Activated naive CD8-positive, alpha-beta T cell treated with anti-CD3 and anti-CD28 coated beads, Interleukin-2, amount 10 ng/mL, durations not matched to agents 7 days and 5 days (primary cell): ENCODE measurements at regions not wholly inside any gene's neighbourhood (a gene's known extent, or its start where the extent isn't known, plus 50 kb on each side); places are given as distances from the start of the nearest gene placed in this dataset.

Source experiments
- ATAC-seq: fragments of 150-1000 bp; cut with Tn5 transposase; one replicate; pipeline ENCODE4 v1.10.0; 2021; ENCODE audit warnings: low read depth, moderate library complexity
- POLR2A ChIA-PET: fragments of 350-600 bp; sonication (Branson Sonifier 250); formaldehyde crosslinking; loops from one replicate; lab custom pipeline; 2021; ENCODE audit warnings: antibody characterized with exemption; lab: Charles Lee
- DNase-seq: peaks from one replicate; pipeline ENCODE4 v3.0.0; 2021
- H3K27ac Mint-ChIP-seq: one replicate; pipeline ENCODE4 v1.8.0; 2022; ENCODE audit warnings: mild to moderate bottlenecking, mixed read lengths
- H3K27me3 Mint-ChIP-seq: one replicate; pipeline ENCODE4 v1.8.0; 2022; ENCODE audit warnings: mild to moderate bottlenecking, moderate library complexity, mixed read lengths
- H3K36me3 Mint-ChIP-seq: one replicate; pipeline ENCODE4 v1.8.0; 2021; ENCODE audit warnings: mild to moderate bottlenecking, mixed read lengths
- H3K4me1 Mint-ChIP-seq: one replicate; pipeline ENCODE4 v1.8.0; 2021; ENCODE audit warnings: mixed read lengths
- H3K4me3 Mint-ChIP-seq: one replicate; pipeline ENCODE4 v1.8.0; 2022; ENCODE audit warnings: mild to moderate bottlenecking, moderate library complexity, mixed read lengths
- H3K9me3 Mint-ChIP-seq: one replicate; pipeline ENCODE4 v1.8.0; 2021; ENCODE audit warnings: mixed read lengths

DNA sequence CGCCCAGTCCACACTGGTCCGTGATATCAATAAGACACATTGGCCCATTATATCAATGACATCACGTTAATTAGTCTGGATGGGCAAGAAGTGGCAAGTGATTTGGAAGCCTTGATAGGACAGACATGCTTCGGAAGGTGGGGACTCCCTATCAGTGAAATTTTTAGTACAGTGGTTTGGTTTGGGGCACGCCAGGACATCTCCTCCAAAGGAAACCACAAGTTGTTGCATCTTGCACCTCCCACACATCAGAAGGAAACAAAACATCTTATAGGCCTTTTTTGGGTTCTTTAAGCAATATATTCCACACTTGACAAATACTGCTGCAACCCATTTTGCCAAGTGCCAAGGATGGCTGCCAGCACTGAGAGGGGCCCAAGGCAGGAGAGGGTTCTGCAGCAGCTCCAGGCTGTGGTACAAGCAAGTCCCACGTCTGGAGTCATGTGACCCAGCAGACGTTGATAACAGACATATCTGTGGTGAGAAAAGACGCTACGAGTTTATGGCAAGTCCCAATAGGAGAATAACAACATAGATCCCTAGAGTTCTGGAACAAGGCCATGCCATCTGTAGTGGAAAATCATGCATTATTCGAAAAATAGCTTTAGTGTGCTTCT, 95.3 kb upstream of the DISP3 start:
- Mint-ChIP-seq H3K4me3 (peak overlapping the region; percentile 65), H3K27ac (peak overlapping the region; percentile 78), H3K36me3 (peaks cover 8% of the 10 kb centered on the region), H3K9me3 (peaks cover 6% of the 10 kb centered on the region), H3K4me1 (peaks cover 19% of the 10 kb centered on the region), H3K27me3 (peaks cover 31% of the 10 kb centered on the region)
- POLR2A ChIA-PET, result interaction anchor here (1.1 kb wide), 1 partner anchor 23 kb away, joined by 4 read pairs; no protein-coding TSS in a partner anchor
- DNase-seq (no peak), ATAC-seq (peak; percentile 61)

GRCh38 chr1:11384170-11384554, 94.8 kb upstream of the DISP3 start:
- POLR2A ChIA-PET, result interaction anchor here (1.1 kb wide), 1 partner anchor 23 kb away, joined by 4 read pairs; no protein-coding TSS in a partner anchor
- Mint-ChIP-seq H3K27ac (peak overlapping the region; percentile 78), H3K4me3 (peak overlapping the region; percentile 65), H3K27me3 (peaks cover 30% of the 10 kb centered on the region), H3K36me3 (peaks cover 8% of the 10 kb centered on the region), H3K9me3 (peaks cover 6% of the 10 kb centered on the region), H3K4me1 (peaks cover 19% of the 10 kb centered on the region)
- peak; percentile 78 for ATAC-seq
- DNase-seq, result no peak

- Mint-ChIP-seq H3K4me1 (peaks cover 19% of the 10 kb centered on the region), H3K27ac (no peak overlapping the region), H3K9me3 (no peaks in the 10 kb centered on the region), H3K27me3 (peaks cover 23% of the 10 kb centered on the region), H3K36me3 (peaks cover 1% of the 10 kb centered on the region), H3K4me3 (no peak overlapping the region)
- ATAC-seq, result no peak
- POLR2A ChIA-PET, result no interaction called here
- no peak for DNase-seq
Observed at GRCh38 chr1:11387829-11388228, 91.1 kb upstream of the DISP3 start.

DNA sequence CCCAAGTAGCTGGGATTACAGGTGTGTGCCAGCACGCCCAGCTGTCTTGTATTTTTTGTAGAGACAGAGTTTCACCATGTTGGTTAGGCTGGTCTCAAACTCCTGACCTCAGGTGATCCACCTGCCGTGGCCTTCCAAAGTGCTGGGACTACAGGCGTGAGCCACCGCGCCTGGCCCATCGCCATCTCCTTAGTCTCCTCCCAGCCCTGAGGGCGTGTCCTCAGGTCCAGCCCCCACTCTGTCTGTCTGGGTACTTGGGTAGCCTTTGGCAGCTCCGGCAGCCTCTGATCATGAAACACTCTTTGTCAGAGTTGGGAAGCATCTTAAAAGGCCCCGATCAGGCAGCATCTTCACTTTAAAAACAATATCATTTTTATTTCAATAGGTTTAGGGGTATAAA, 90.3 kb upstream of the DISP3 start:
- POLR2A ChIA-PET, result interaction anchor here (0.7 kb wide), 1 partner anchor 232 kb away, joined by 4 read pairs; no protein-coding TSS in a partner anchor
- no peak overlapping the region for H3K27ac Mint-ChIP-seq
- no peak overlapping the region for H3K4me3 Mint-ChIP-seq
- ATAC-seq (no peak), DNase-seq (no peak)
- H3K27me3 Mint-ChIP-seq, result peaks cover 23% of the 10 kb centered on the region
- no peaks in the 10 kb centered on the region for H3K9me3 Mint-ChIP-seq
- H3K4me1 Mint-ChIP-seq, result peaks cover 14% of the 10 kb centered on the region
- peaks cover 1% of the 10 kb centered on the region for H3K36me3 Mint-ChIP-seq

DNA sequence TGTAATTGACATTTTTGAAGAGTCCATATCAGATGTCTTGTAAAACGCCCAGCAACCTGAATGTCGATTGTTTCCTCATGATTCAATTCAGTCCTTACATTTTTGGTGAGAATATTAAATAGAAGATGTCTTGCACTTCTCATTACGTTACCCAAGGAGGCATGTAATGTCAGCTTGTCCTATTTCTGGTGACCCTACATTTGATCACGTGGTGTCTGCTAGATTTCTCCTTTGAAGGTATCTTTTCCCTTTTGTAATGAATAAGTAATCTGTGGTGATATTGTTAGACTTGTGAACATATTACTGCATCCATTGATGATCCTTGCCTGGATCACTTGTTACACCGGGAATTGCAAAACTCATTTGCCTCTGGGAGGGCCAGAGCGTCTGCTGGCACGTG, 87.6 kb upstream of the DISP3 start:
- H3K36me3 Mint-ChIP-seq, result no peaks in the 10 kb centered on the region
- POLR2A ChIA-PET, result no interaction called here
- H3K9me3 Mint-ChIP-seq, result no peaks in the 10 kb centered on the region
- no peak overlapping the region for H3K27ac Mint-ChIP-seq
- no peak overlapping the region for H3K4me3 Mint-ChIP-seq
- no peak for ATAC-seq
- H3K4me1 Mint-ChIP-seq, result peaks cover 7% of the 10 kb centered on the region
- peaks cover 27% of the 10 kb centered on the region for H3K27me3 Mint-ChIP-seq
- DNase-seq, result no peak

DNA sequence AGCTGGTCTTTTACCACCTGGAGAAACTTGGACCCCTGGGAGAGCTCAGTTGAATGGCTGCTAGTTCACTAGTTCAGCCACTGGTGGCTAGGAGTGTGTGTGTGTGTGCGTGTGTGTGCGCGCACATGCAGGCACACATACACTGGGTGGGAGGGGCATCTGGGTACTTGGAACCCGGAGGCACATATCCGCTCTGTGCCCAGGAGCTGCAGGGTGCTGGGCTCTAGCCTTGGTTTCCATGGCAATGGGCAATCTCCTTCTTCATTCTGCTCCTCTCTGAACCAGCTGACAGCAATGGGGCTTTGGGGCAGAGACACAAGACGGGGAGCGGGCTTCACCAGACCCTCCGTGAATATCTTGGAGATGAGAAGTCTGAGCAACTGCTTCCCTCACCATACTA, 87.1 kb upstream of the DISP3 start:
- no peak overlapping the region for H3K27ac Mint-ChIP-seq
- no peak overlapping the region for H3K4me3 Mint-ChIP-seq
- no peaks in the 10 kb centered on the region for H3K9me3 Mint-ChIP-seq
- peaks cover 7% of the 10 kb centered on the region for H3K4me1 Mint-ChIP-seq
- DNase-seq, result no peak
- peaks cover 22% of the 10 kb centered on the region for H3K27me3 Mint-ChIP-seq
- POLR2A ChIA-PET, result no interaction called here
- no peaks in the 10 kb centered on the region for H3K36me3 Mint-ChIP-seq
- no peak for ATAC-seq

DNA sequence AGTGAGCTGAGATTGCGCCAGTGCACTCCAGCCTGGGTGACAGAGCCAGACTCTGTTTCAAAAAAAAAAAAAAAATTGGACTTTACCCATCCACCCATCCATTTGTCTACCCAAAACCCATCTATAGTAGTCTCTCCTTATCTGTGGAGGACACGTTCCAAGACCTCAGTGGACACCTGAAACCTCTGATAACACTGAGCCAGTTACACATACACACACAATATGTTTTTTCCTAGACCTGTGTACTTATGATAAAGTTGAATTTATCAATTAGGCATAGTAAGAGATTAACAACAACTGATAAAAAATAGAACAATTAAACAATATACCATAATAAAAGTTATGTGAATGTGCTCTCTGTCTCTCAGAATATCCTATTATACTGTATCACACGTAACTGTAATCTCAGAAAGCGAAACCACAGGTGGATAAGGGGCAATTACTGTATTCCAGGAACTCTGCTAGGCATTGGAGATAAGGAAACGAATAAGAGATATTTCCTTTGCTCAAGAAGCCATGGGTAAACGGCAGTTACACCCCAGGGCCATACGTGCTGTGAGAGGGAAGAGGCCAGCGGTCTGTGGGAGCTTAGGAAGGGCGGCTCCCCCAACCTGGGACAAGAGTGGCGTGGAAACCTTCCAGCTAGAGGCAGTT, 84.2 kb upstream of the DISP3 start:
- no peaks in the 10 kb centered on the region for H3K36me3 Mint-ChIP-seq
- peaks cover 13% of the 10 kb centered on the region for H3K27me3 Mint-ChIP-seq
- DNase-seq (no peak), ATAC-seq (no peak)
- H3K27ac Mint-ChIP-seq, result no peak overlapping the region
- POLR2A ChIA-PET, result no interaction called here
- peaks cover 7% of the 10 kb centered on the region for H3K4me1 Mint-ChIP-seq
- no peaks in the 10 kb centered on the region for H3K9me3 Mint-ChIP-seq
- no peak overlapping the region for H3K4me3 Mint-ChIP-seq

GRCh38 chr1:11395616-11396015, 83.3 kb upstream of the DISP3 start:
- no peaks in the 10 kb centered on the region for H3K9me3 Mint-ChIP-seq
- H3K27me3 Mint-ChIP-seq, result peaks cover 13% of the 10 kb centered on the region
- no peak overlapping the region for H3K4me3 Mint-ChIP-seq
- ATAC-seq (no peak), DNase-seq (no peak)
- H3K36me3 Mint-ChIP-seq, result no peaks in the 10 kb centered on the region
- H3K27ac Mint-ChIP-seq, result no peak overlapping the region
- POLR2A ChIA-PET, result no interaction called here
- peaks cover 7% of the 10 kb centered on the region for H3K4me1 Mint-ChIP-seq

- H3K27ac Mint-ChIP-seq, result no peak overlapping the region
Observed at GRCh38 chr1:11397151-11397901, 81.6 kb upstream of the DISP3 start.

DNA sequence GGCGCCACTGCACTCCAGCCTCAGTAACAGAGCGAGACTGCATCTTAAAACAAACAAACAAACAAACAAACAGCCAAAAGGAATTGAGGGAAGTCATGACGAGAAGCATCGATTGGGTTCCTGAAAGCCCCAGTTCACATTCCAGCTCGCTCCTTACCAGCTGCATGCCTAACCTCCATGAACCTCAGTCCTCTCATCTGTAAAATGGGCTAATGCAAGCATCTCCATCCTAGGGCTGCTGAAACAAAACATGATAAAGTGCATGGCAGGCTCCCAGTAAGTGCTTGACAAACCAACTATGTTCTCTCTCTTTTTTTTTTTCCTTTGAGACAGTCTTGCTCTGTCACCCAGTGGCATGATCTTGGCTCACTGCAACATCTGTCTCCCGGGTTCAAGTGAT, 79.7 kb upstream of the DISP3 start:
- H3K4me3 Mint-ChIP-seq, result no peak overlapping the region
- peaks cover 3% of the 10 kb centered on the region for H3K4me1 Mint-ChIP-seq
- POLR2A ChIA-PET, result no interaction called here

More at GRCh38 chr1:11397151-11397901, 81.6 kb upstream of the DISP3 start:
- POLR2A ChIA-PET, result no interaction called here
- peaks cover 10% of the 10 kb centered on the region for H3K27me3 Mint-ChIP-seq
- DNase-seq, result no peak
- no peak overlapping the region for H3K4me3 Mint-ChIP-seq
- no peak for ATAC-seq
- H3K36me3 Mint-ChIP-seq, result no peaks in the 10 kb centered on the region
- no peaks in the 10 kb centered on the region for H3K9me3 Mint-ChIP-seq
- peaks cover 3% of the 10 kb centered on the region for H3K4me1 Mint-ChIP-seq

DNA sequence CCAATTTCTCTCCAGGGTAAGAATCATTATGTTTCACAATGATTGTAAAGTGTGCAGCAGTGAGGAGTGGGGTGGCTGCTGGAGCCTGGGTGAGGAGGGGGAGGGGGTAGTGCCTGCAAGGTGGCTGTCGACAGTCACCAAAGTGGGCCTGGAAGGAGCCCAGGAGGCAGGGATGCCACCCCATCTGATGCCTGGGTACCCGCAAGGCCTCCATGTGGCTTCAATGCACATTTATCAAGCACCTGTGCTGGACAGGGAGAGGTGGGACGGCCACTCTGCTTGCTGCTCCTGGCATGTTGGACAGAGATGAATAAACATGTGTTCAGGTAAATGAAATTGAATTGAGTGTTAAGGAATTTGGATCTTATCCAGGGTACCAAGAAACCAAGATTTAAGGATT, 78.8 kb upstream of the DISP3 start:
- Mint-ChIP-seq H3K27me3 (peaks cover 6% of the 10 kb centered on the region), H3K9me3 (peaks cover 4% of the 10 kb centered on the region), H3K4me3 (no peak overlapping the region), H3K4me1 (peaks cover under 1% of the 10 kb centered on the region), H3K36me3 (peaks cover 7% of the 10 kb centered on the region), H3K27ac (no peak overlapping the region)
- DNase-seq, result no peak
- POLR2A ChIA-PET, result no interaction called here
- ATAC-seq, result no peak

More for the DNA sequence above, 79.7 kb upstream of the DISP3 start:
- DNase-seq (no peak), ATAC-seq (no peak)
- Mint-ChIP-seq H3K9me3 (peaks cover 2% of the 10 kb centered on the region), H3K27me3 (peaks cover 7% of the 10 kb centered on the region), H3K27ac (no peak overlapping the region), H3K36me3 (peaks cover 4% of the 10 kb centered on the region)

- peaks cover 3% of the 10 kb centered on the region for H3K27me3 Mint-ChIP-seq
- POLR2A ChIA-PET, result no interaction called here
- ATAC-seq (no peak), DNase-seq (no peak)
- H3K4me3 Mint-ChIP-seq, result no peak overlapping the region
- H3K27ac Mint-ChIP-seq, result no peak overlapping the region
- peaks cover 4% of the 10 kb centered on the region for H3K9me3 Mint-ChIP-seq
- H3K4me1 Mint-ChIP-seq, result no peaks in the 10 kb centered on the region
- peaks cover 8% of the 10 kb centered on the region for H3K36me3 Mint-ChIP-seq
Observed at GRCh38 chr1:11400567-11400966, 78.4 kb upstream of the DISP3 start.

DNA sequence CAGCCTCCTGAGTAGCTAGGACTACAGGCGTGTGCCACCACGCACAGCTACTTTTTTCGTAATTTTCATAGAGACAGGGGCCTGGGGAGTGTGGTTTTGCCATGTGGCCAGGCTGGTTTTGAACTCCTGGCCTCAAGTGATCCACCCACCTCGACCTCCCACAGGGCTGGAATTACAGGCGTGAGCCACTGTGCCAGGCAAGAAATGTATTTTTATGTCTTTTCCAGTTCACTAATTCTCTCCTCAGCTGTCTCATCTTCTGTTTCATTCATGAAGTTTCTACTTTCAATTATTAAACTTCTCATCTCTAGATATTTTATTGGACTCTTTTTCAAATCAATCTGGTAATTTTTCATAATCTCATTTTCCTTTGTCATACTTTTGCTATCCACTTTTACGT, 72.1 kb upstream of the DISP3 start:
- ATAC-seq (no peak), DNase-seq (no peak)
- Mint-ChIP-seq H3K27ac (peak overlapping the region; percentile 76), H3K9me3 (peaks cover 34% of the 10 kb centered on the region), H3K4me1 (peaks cover 29% of the 10 kb centered on the region), H3K27me3 (peaks cover 2% of the 10 kb centered on the region), H3K36me3 (peaks cover 38% of the 10 kb centered on the region), H3K4me3 (peak overlapping the region; percentile 58)
- POLR2A ChIA-PET, result interaction anchor here (0.5 to 1.4 kb wide), 4 partner anchors 21 to 120 kb away, joined by 3 to 5 read pairs (median 4); no protein-coding TSS in a partner anchor
